ENCODE measurements at regions not wholly inside any gene's neighbourhood (a gene's known extent, or its start where the extent isn't known, plus 50 kb on each side); places are given as distances from the start of the nearest gene placed in this dataset.

- in situ Hi-C loops (cut with HindIII; ENCODE audit: low pct_ligation_motif_present, low pct_unique_long_range_greater_than_20kb, low sequenced_read_pairs) = no loop called here
- no peak for DNase-seq
Observed at GRCh38 chr4:3830774-3831528, 64.8 kb downstream of the ADRA2C start.

- in situ Hi-C loops (cut with HindIII; ENCODE audit: low pct_ligation_motif_present, low pct_unique_long_range_greater_than_20kb, low sequenced_read_pairs) = no loop called here
- DNase-seq = no peak
Observed at GRCh38 chr4:3831529-3832150, 65.5 kb downstream of the ADRA2C start.

DNA sequence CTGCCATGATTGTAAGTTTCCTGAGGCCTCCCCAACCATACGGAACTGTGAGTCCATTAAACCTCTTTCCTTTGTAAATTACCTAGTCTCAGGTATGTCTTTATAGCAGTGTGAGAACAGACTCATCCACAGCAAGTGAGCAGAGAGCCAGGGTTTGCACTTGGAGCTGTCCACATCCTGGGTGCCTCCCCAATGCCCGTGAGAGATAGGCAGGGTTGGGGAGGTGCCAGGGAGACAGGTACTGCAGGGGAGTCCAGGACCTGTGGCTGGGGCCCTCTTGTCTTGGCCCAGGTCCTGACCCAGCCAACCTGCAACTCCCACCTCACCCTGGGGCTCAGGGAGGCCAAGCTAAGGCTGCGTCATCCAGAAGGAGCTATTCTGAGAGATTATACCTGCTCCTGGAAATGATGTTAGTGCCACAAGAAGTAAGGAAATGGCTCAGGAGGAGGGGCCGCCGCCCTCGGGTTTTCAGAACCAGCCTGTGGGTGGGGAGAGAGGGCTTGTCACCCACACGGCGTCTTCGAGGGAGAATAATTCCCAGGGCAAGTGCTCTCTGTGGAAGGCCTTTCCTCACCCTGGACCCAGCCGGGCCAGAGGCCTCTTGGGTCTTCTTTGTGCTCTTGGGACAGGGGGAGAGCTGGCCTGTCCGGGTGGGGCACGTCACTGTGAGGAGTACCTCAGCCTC is 66.5 kb downstream of the ADRA2C start:
- DNase-seq = no peak
- in situ Hi-C loops (cut with HindIII; ENCODE audit: low pct_ligation_motif_present, low pct_unique_long_range_greater_than_20kb, low sequenced_read_pairs) = no loop called here

- DNase-seq = no peak
- in situ Hi-C loops (cut with HindIII; ENCODE audit: low pct_ligation_motif_present, low pct_unique_long_range_greater_than_20kb, low sequenced_read_pairs) = no loop called here
Observed at GRCh38 chr4:3833326-3833989, 67.3 kb downstream of the ADRA2C start.

- no peak for DNase-seq
- in situ Hi-C loops (cut with HindIII; ENCODE audit: low pct_ligation_motif_present, low pct_unique_long_range_greater_than_20kb, low sequenced_read_pairs) = no loop called here
Observed at GRCh38 chr4:3834186-3834662, 68.0 kb downstream of the ADRA2C start.

- no peak for DNase-seq
- in situ Hi-C loops (cut with HindIII; ENCODE audit: low pct_ligation_motif_present, low pct_unique_long_range_greater_than_20kb, low sequenced_read_pairs) = no loop called here
Observed at GRCh38 chr4:3834663-3835521, 68.7 kb downstream of the ADRA2C start.

- in situ Hi-C loops (cut with HindIII; ENCODE audit: low pct_ligation_motif_present, low pct_unique_long_range_greater_than_20kb, low sequenced_read_pairs) = no loop called here
- DNase-seq = no peak
Observed at GRCh38 chr4:3835527-3836405, 69.6 kb downstream of the ADRA2C start.

DNA sequence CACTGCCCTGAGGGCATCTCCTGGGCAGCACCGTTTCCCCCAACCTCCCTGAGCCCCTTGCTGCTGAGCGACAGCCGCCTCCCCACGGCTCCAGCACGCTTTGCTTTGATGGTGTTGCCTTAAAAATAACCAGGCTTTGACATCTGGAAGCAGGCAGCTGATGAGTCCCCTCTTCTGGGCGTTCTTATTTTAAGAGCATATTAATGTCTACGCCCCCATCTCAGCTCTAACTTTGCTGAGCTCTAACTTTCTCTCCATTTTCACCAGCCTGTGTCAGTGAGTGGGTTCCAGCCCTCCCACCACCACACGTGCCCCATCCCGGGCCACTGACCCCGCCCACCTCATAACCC is 70.2 kb downstream of the ADRA2C start:
- in situ Hi-C loops (cut with HindIII; ENCODE audit: low pct_ligation_motif_present, low pct_unique_long_range_greater_than_20kb, low sequenced_read_pairs) = no loop called here
- DNase-seq = no peak

DNA sequence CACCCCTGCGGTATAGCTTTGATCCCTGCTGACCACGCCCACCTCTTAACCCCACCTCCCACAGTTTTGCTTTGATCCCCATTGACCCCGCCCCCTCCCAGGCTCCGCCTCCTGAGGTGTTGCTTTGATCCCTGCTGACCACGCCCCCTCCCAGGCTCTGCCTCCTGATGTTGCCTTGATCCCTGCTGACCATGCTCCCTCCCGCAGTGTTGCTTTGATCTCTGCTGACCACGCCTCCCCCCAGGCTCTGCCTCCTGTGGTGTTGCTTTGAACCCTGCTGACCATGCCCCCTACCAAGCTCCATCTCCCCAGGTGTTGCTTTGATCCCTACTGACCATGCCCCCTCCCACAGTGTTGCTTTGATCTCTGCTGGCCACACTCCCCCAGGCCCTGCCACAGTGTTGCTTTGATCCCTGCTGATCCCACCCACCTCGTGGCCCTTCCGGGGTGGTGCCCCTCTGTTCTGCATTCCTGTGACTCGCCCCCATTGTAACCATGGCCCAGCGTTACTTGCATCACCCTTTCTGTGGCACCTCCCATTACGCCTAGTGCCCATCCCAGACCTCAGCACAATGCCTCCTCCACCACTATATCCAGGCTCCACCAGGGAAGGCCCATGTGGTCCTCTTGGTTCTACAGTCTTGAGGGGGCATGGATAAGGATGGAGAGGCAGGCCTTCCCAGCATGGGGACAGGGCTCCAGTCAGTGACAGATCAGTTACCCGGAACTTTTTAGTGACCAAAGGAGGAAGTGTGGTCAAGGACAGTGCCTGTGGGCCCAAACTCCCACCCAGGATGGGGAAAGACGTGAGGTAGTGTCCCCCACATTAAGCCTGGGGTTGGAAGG is 70.8 kb downstream of the ADRA2C start:
- DNase-seq = peak; percentile 1
- in situ Hi-C loops (cut with HindIII; ENCODE audit: low pct_ligation_motif_present, low pct_unique_long_range_greater_than_20kb, low sequenced_read_pairs) = no loop called here

GRCh38 chr4:3838437-3839380 is 72.5 kb downstream of the ADRA2C start:
- DNase-seq = no peak
- in situ Hi-C loops (cut with HindIII; ENCODE audit: low pct_ligation_motif_present, low pct_unique_long_range_greater_than_20kb, low sequenced_read_pairs) = no loop called here

- DNase-seq = no peak
- in situ Hi-C loops (cut with HindIII; ENCODE audit: low pct_ligation_motif_present, low pct_unique_long_range_greater_than_20kb, low sequenced_read_pairs) = no loop called here
Observed at GRCh38 chr4:3845094-3845743, 79.0 kb downstream of the ADRA2C start.

DNA sequence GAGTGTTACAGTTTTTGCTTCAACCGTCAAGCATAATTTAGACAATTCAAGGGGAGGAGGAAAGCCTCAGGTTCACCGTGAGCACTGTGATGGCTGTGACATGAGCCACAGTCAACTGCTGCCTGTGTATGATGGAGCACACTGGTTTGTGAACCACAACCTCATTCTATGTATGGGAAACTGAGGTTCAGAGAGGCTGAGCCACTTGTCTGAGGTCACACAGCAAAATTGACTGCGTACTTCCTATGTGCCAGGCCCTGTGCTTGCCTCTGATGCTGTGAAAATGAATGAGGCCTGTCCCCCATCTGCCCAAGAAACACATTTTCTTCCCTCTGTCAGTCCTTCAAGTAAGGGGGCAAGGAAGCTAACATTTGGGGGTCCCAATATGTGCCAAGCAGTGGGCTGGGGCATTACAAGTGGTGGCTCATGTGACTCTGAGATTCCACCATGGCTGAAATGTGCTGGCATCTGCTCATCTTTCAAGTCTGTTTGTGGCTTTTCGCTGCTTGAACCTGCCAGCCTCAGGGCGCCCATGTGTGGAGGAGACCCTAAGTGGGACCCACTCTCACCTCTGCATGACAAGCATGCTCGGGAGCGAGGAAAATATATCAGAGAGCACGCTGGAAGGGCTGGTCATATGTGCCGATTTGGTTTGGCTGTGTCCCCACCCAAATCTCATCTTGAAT is 79.7 kb downstream of the ADRA2C start:
- DNase-seq = no peak
- in situ Hi-C loops (cut with HindIII; ENCODE audit: low pct_ligation_motif_present, low pct_unique_long_range_greater_than_20kb, low sequenced_read_pairs) = no loop called here

GRCh38 chr4:3847211-3847940 is 81.2 kb downstream of the ADRA2C start:
- no peak for DNase-seq
- in situ Hi-C loops (cut with HindIII; ENCODE audit: low pct_ligation_motif_present, low pct_unique_long_range_greater_than_20kb, low sequenced_read_pairs) = no loop called here

- in situ Hi-C loops (cut with HindIII; ENCODE audit: low pct_ligation_motif_present, low pct_unique_long_range_greater_than_20kb, low sequenced_read_pairs) = no loop called here
- DNase-seq = no peak
Observed at GRCh38 chr4:3848323-3848722, 82.1 kb downstream of the ADRA2C start.
